ENCODE measurements at regions not wholly inside any gene's neighbourhood (a gene's known extent, or its start where the extent isn't known, plus 50 kb on each side); places are given as distances from the start of the nearest gene placed in this dataset.
A peak's percentile ranks its signal among the peaks of the same experiment; 100 is the strongest.

DNA sequence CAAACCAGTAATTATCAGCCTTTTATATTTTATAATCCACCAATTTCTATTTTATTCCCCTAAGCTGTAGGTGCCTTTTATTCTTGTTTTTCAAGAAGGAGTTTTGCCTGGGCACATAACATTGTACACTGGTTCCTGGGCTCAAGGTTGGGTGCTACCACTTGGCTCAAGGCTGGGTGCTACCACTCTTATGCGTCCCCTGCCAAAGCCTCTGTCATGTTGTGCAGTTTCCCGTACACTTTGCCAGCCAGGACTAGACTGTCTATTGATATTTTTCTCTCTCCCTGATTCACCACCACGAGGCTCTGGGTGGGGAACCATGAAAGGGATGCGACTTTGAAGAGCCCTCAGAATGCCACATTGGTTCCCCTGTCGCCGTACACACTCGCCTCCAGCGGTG is 52.5 kb upstream of the VASH1 start:
- no peak overlapping the region for H3K4me3 ChIP-seq (ENCODE audit: low read depth, low read length)
- no peak for DNase-seq (ENCODE audit: low read depth)
- TF ChIP-seq, protein P1, sequence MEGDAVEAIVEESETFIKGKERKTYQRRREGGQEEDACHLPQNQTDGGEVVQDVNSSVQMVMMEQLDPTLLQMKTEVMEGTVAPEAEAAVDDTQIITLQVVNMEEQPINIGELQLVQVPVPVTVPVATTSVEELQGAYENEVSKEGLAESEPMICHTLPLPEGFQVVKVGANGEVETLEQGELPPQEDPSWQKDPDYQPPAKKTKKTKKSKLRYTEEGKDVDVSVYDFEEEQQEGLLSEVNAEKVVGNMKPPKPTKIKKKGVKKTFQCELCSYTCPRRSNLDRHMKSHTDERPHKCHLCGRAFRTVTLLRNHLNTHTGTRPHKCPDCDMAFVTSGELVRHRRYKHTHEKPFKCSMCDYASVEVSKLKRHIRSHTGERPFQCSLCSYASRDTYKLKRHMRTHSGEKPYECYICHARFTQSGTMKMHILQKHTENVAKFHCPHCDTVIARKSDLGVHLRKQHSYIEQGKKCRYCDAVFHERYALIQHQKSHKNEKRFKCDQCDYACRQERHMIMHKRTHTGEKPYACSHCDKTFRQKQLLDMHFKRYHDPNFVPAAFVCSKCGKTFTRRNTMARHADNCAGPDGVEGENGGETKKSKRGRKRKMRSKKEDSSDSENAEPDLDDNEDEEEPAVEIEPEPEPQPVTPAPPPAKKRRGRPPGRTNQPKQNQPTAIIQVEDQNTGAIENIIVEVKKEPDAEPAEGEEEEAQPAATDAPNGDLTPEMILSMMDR (IDR thresholded peaks at IDR 0.05; ENCODE audit: control insufficient read depth, extremely low read depth, insufficient read depth) = no peak

DNA sequence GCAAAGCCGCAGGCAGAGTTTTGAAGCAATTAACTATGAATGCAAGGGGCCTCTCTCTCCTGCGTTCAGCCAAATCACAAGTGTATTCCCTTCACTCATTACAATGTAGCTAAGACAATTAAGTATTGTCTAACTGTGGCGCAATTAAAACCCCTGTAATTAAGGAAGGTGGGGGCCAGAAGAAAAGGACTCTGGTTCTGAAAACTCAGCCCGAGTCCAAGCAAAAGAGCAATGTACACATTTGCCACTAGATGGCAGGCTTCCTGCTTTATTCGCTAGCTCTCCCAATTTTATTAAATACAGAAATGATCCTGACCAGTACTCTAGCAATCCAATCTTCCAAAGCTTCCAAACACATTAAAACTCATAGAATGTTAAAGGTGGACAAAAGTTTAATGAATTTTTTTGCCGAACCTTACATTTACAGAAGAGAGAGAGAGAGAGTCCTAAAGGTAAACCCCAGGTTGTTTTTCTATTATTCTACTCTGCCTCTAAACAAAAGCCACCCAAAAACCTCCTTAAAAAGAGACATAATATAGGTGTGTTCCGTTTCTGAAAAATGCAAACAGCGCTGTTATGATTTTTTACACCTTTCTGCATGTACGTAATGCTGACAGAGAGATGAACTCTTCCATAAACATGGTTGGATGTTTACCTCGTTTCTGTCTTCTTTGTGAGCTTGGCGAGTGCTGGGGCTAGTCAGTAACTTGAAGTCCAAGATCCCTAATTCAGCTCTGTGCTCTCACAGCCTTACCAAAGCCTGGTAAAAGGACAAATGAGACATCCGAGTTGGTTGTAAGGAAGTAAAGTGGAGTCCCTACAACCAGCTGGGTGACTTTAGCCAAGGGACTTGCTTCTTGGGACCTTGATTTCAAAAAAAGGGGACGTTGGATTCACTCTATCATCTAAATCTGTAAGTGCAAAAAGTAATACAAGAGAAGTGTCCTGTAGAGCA is 50.9 kb upstream of the VASH1 start:
- no peak overlapping the region for H3K4me3 ChIP-seq (ENCODE audit: low read depth, low read length)
- TF ChIP-seq, protein P1 (IDR thresholded peaks at IDR 0.05; ENCODE audit: control insufficient read depth, extremely low read depth, insufficient read depth) = peak; percentile 61
- DNase-seq (ENCODE audit: low read depth) = peak; percentile 10
